HCT116 (cell line): ENCODE measurements at regions not wholly inside any gene's neighbourhood (a gene's known extent, or its start where the extent isn't known, plus 50 kb on each side); places are given as distances from the start of the nearest gene placed in this dataset.

Experiments used
- ATAC-seq: fragments of 200-7000 bp; cut with Tn5 transposase; 2 replicates; pipeline ENCODE4 v1.9.1; 2020; ENCODE audit warnings: mild to moderate bottlenecking, moderate library complexity
- BruUV-seq: library from RNA; stranded (reverse); fragments of 400-500 nt; replicated peaks from 2 replicates; lab custom pipeline; 2021; lab: Mats Ljungman, UMichigan
- CTCF ChIA-PET: fragments of 300-600 bp; sonication (Branson Sonifier 250); formaldehyde crosslinking; loops from one replicate; lab custom pipeline; 2021; ENCODE audit warnings: antibody characterized with exemption; lab: Charles Lee
- POLR2A ChIA-PET: fragments of 300-600, 350-600 bp; sonication (Branson Sonifier 250); formaldehyde crosslinking; loops from one replicate; lab custom pipeline; 2021; ENCODE audit warnings: antibody characterized with exemption; lab: Charles Lee
- RAD21 ChIA-PET, 2 experiments: fragments of 300-600 bp; sonication (Branson Sonifier 250); formaldehyde crosslinking; loops; one replicate each; lab custom pipeline; 2023; ENCODE audit warnings: low total read pairs in 2 of 2; ENCODE audit not compliant: uncharacterized antibody in 2 of 2, unreplicated experiment in 2 of 2, low non-redundant PET in 1 of 2; lab: Charles Lee
- DNase-seq: peaks from one replicate; pipeline ENCODE4 v3.0.0-alpha.2; 2010; ENCODE audit warnings: low read depth, low spot score
- H2AFZ ChIP-seq: fragments of 200-600 bp; shearing (Covaris generic), sonication (generic); 2 replicates; pipeline ENCODE4 v1.6.1; 2017; ENCODE audit warnings: low read depth, mixed run types, mixed read lengths, antibody characterized with exemption, low read length; ENCODE audit not compliant: poor library complexity, severe bottlenecking
- H3K27ac ChIP-seq: 2 replicates; pipeline ENCODE4 v1.5.1; 2012; ENCODE audit warnings: low read depth, low read length
- H3K27me3 ChIP-seq: fragments of 200-600 bp; sonication (generic); 2 replicates; pipeline ENCODE4 v1.6.1; 2016; ENCODE audit warnings: mixed run types, low read length, mixed read lengths; ENCODE audit not compliant: insufficient read depth
- H3K36me3 ChIP-seq, 2 experiments: fragments of 200-500 bp in 1 of 2; fragments of 200-600 bp in 1 of 2; sonication (Bioruptor generic) in 1 of 2; sonication (generic) in 1 of 2; 2 replicates each; pipeline versions ENCODE4 v1.5.1 to v1.6.1; 2014 to 2016; ENCODE audit warnings: low read length in 2 of 2, inconsistent platforms in 1 of 2, mixed read lengths in 1 of 2, mixed run types in 1 of 2; ENCODE audit not compliant: insufficient read depth in 2 of 2, control insufficient read depth in 1 of 2
- H3K4me1 ChIP-seq, 2 experiments: fragments of 200-600 bp in 1 of 2; sonication (generic) in 1 of 2; 2 replicates each; pipeline versions ENCODE4 v1.5.1 to v1.6.1; 2012 to 2017; ENCODE audit warnings: low read length in 2 of 2, inconsistent platforms in 1 of 2, mild to moderate bottlenecking in 1 of 2, mixed read lengths in 1 of 2, mixed run types in 1 of 2, moderate library complexity in 1 of 2; ENCODE audit not compliant: insufficient read depth in 2 of 2, control insufficient read depth in 1 of 2
- H3K4me2 ChIP-seq: fragments of 200-600 bp; sonication (generic); 2 replicates; pipeline ENCODE4 v1.6.1; 2017; ENCODE audit warnings: mixed run types, low read length, mixed read lengths
- H3K4me3 ChIP-seq, 2 experiments: fragments of 200-600 bp in 1 of 2; sonication (generic) in 1 of 2; replicated peaks in 1 of 2; 2 replicates each; pipeline ENCODE4 v1.5.1; 2011 to 2016; ENCODE audit warnings: low read length in 2 of 2, control low read depth in 1 of 2, low read depth in 1 of 2, mild to moderate bottlenecking in 1 of 2, mixed read lengths in 1 of 2, mixed run types in 1 of 2
- H3K79me2 ChIP-seq: fragments of 200-600 bp; sonication (generic); 2 replicates; pipeline ENCODE4 v1.6.1; 2017; ENCODE audit warnings: mild to moderate bottlenecking, mixed run types, low read length, moderate library complexity, mixed read lengths; ENCODE audit not compliant: insufficient read depth
- H3K9ac ChIP-seq: fragments of 200-600 bp; sonication (generic); 2 replicates; pipeline ENCODE4 v1.6.1; 2016; ENCODE audit warnings: low read length, mixed read lengths
- H3K9me2 ChIP-seq: fragments of 200-600 bp; sonication (generic), shearing (Covaris generic); 2 replicates; pipeline ENCODE4 v1.6.1; 2017; ENCODE audit warnings: mixed run types, mild to moderate bottlenecking, moderate library complexity; ENCODE audit not compliant: insufficient read depth
- H3K9me3 ChIP-seq, 2 experiments: fragments of 200-500 bp in 1 of 2; fragments of 200-600 bp in 1 of 2; sonication (Bioruptor generic) in 1 of 2; sonication (generic) in 1 of 2; 2 replicates each; pipeline ENCODE4 v1.6.1; 2014 to 2017; ENCODE audit warnings: low read length in 2 of 2, mixed read lengths in 2 of 2, inconsistent platforms in 1 of 2, low read depth in 1 of 2, mild to moderate bottlenecking in 1 of 2, mixed run types in 1 of 2, moderate library complexity in 1 of 2; ENCODE audit not compliant: control insufficient read depth in 1 of 2, insufficient read depth in 1 of 2
- H4K20me1 ChIP-seq: fragments of 200-600 bp; sonication (generic), shearing (Covaris generic); 2 replicates; pipeline ENCODE4 v1.6.1; 2017; ENCODE audit warnings: mixed run types, mild to moderate bottlenecking, moderate library complexity; ENCODE audit not compliant: insufficient read depth
- CBX3 ChIP-seq: IDR thresholded peaks from 2 replicates; pipeline ENCODE4 v1.6.1; 2012; ENCODE audit warnings: low read depth
- EGR1 ChIP-seq: IDR thresholded peaks from 2 replicates; pipeline ENCODE4 v1.6.1; 2012; ENCODE audit warnings: low read depth
- ELF1 ChIP-seq: IDR thresholded peaks from 2 replicates; pipeline ENCODE4 v1.6.1; 2012; ENCODE audit warnings: low read depth, borderline replicate concordance
- EZH2 ChIP-seq: fragments of 200-600 bp; sonication (generic); IDR thresholded peaks from 2 replicates; pipeline ENCODE4 v1.6.1; 2017; ENCODE audit warnings: antibody characterized with exemption, mixed run types
- POLR2AphosphoS5 ChIP-seq: IDR thresholded peaks from 2 replicates; pipeline ENCODE4 v1.6.1; 2011; ENCODE audit warnings: mild to moderate bottlenecking, low read depth, low read length, moderate library complexity
- RAD21 ChIP-seq: IDR thresholded peaks from 2 replicates; pipeline ENCODE4 v1.6.1; 2012; ENCODE audit warnings: low read depth, mild to moderate bottlenecking
- SIN3A ChIP-seq: IDR thresholded peaks from 2 replicates; pipeline ENCODE4 v1.6.1; 2012; ENCODE audit warnings: low read depth
- SP1 ChIP-seq: IDR thresholded peaks from 2 replicates; pipeline ENCODE4 v1.6.1; 2012; ENCODE audit warnings: low read depth
- SRF ChIP-seq: IDR thresholded peaks from 2 replicates; pipeline ENCODE4 v1.6.1; 2012; ENCODE audit warnings: low read depth
- YY1 ChIP-seq: IDR thresholded peaks from 2 replicates; pipeline ENCODE4 v1.6.1; 2011; ENCODE audit warnings: low read length, low read depth, moderate library complexity, mild to moderate bottlenecking; ENCODE audit not compliant: insufficient replicate concordance; ENCODE audit errors: extremely low read depth
- ZFX ChIP-seq: fragments of 450-650 bp; IDR thresholded peaks from 2 replicates; pipeline ENCODE4 v1.6.1; 2017
- ZNF274 ChIP-seq: fragments of 200-500 bp; sonication (Bioruptor generic); IDR thresholded peaks from 2 replicates; pipeline ENCODE4 v1.6.1; 2014; ENCODE audit warnings: mild to moderate bottlenecking, low read depth, low read length, inconsistent platforms
- intact Hi-C: fragments of 100-400 bp; cut with micrococcal nuclease; formaldehyde crosslinking; loops from 2 replicates; pipeline ENCODE4 v1.10.0; 2022
- TF ChIP-seq, protein P1 (sequence below): IDR thresholded peaks from 2 replicates; pipeline ENCODE4 v1.6.1; 2011; ENCODE audit warnings: mild to moderate bottlenecking, low read length, moderate library complexity; ENCODE audit not compliant: insufficient replicate concordance; ENCODE audit errors: extremely low read depth
- TF ChIP-seq, protein P2 (sequence below), 3 experiments: fragments of 200-600 bp in 1 of 3; sonication (generic) in 1 of 3; IDR thresholded peaks in 2 of 3; conservative IDR thresholded peaks in 1 of 3; 2 replicates each; pipeline ENCODE4 v1.5.1; 2012 to 2017; ENCODE audit warnings: low read depth in 2 of 3, low read length in 2 of 3, antibody characterized with exemption in 1 of 3, borderline replicate concordance in 1 of 3, control low read depth in 1 of 3, mild to moderate bottlenecking in 1 of 3, mixed read lengths in 1 of 3, mixed run types in 1 of 3, moderate library complexity in 1 of 3; ENCODE audit not compliant: insufficient read depth in 1 of 3
- TF ChIP-seq, protein P3 (sequence below): IDR thresholded peaks from 2 replicates; pipeline ENCODE4 v1.6.1; 2012
- TF ChIP-seq, protein P4 (sequence below): IDR thresholded peaks from 2 replicates; pipeline ENCODE4 v1.6.1; 2012

DNA sequence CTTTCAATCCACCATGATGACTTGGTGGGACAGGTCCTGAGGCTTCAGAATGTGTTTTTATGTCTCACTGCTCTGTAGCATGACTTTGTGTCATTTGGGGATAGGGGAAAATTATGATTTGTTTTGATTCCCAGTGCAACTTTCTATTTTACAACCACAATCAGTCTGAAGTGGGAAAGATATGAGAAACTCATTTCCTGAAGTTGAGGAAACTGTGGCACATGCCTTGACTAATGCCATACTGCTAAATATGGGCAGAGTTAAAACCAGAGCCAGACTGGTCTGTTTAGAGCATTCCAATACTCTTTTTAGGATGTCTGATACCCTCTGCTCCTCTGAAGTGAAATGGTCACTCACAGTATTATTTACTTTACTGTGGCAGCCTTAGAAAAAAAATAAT lies 307.7 kb downstream of the ADRA2A start:
- DNase-seq (no peak), ATAC-seq (no peak)
- ChIA-PET POLR2A (no interaction called here), CTCF (no interaction called here), RAD21 (no interaction called here)
- no TSS peak for BruUV-seq
- Histone ChIP-seq H3K27me3 (peaks cover 21% of the 10 kb centered on the region; the same call in 1 of the 2 replicates), H3K4me1 (no peaks in the 10 kb centered on the region), H3K79me2 (no peaks in the 10 kb centered on the region), H3K9ac (no peak overlapping the region), H3K36me3 (no peaks in the 10 kb centered on the region), H3K27ac (no peak overlapping the region), H3K9me2 (no peaks in the 10 kb centered on the region), H3K4me2 (no peak overlapping the region), H4K20me1 (no peaks in the 10 kb centered on the region), H2AFZ (no peak overlapping the region), H3K9me3 (no peaks in the 10 kb centered on the region), H3K4me3 (no peak overlapping the region)
- TF ChIP-seq ZFX: no peak
- no peak for TF ChIP-seq SRF
- no peak for TF ChIP-seq RAD21
- no peak for TF ChIP-seq EGR1
- TF ChIP-seq SP1: no peak
- TF ChIP-seq, protein P1, sequence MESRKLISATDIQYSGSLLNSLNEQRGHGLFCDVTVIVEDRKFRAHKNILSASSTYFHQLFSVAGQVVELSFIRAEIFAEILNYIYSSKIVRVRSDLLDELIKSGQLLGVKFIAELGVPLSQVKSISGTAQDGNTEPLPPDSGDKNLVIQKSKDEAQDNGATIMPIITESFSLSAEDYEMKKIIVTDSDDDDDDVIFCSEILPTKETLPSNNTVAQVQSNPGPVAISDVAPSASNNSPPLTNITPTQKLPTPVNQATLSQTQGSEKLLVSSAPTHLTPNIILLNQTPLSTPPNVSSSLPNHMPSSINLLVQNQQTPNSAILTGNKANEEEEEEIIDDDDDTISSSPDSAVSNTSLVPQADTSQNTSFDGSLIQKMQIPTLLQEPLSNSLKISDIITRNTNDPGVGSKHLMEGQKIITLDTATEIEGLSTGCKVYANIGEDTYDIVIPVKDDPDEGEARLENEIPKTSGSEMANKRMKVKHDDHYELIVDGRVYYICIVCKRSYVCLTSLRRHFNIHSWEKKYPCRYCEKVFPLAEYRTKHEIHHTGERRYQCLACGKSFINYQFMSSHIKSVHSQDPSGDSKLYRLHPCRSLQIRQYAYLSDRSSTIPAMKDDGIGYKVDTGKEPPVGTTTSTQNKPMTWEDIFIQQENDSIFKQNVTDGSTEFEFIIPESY: no peak
- TF ChIP-seq ZNF274: no peak
- TF ChIP-seq CBX3: no peak
- no peak for TF ChIP-seq EZH2
- TF ChIP-seq, protein P2, sequence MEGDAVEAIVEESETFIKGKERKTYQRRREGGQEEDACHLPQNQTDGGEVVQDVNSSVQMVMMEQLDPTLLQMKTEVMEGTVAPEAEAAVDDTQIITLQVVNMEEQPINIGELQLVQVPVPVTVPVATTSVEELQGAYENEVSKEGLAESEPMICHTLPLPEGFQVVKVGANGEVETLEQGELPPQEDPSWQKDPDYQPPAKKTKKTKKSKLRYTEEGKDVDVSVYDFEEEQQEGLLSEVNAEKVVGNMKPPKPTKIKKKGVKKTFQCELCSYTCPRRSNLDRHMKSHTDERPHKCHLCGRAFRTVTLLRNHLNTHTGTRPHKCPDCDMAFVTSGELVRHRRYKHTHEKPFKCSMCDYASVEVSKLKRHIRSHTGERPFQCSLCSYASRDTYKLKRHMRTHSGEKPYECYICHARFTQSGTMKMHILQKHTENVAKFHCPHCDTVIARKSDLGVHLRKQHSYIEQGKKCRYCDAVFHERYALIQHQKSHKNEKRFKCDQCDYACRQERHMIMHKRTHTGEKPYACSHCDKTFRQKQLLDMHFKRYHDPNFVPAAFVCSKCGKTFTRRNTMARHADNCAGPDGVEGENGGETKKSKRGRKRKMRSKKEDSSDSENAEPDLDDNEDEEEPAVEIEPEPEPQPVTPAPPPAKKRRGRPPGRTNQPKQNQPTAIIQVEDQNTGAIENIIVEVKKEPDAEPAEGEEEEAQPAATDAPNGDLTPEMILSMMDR (IDR thresholded peaks at IDR 0.05 in 2 of 3, conservative IDR thresholded peaks at IDR 0.05 in 1 of 3; ENCODE audit: borderline replicate concordance in 1 of 3, insufficient read depth in 1 of 3, low read depth in 2 of 3, low read length in 2 of 3): no peak
- TF ChIP-seq, protein P3, sequence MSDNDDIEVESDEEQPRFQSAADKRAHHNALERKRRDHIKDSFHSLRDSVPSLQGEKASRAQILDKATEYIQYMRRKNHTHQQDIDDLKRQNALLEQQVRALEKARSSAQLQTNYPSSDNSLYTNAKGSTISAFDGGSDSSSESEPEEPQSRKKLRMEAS: no peak
- no peak for TF ChIP-seq ELF1
- TF ChIP-seq, protein P4, sequence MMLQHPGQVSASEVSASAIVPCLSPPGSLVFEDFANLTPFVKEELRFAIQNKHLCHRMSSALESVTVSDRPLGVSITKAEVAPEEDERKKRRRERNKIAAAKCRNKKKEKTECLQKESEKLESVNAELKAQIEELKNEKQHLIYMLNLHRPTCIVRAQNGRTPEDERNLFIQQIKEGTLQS: no peak
- TF ChIP-seq SIN3A: no peak
- no peak for TF ChIP-seq YY1
- no peak for TF ChIP-seq POLR2AphosphoS5
- intact Hi-C loops: no loop called here
